SHP77 (cell line): ENCODE measurements at regions not wholly inside any gene's neighbourhood (a gene's known extent, or its start where the extent isn't known, plus 50 kb on each side); places are given as distances from the start of the nearest gene placed in this dataset.

Experiments
- DNase-seq, 2 experiments: peaks; one replicate each; lab custom pipeline; 2025; lab: John Stamatoyannopoulos, UW

DNA sequence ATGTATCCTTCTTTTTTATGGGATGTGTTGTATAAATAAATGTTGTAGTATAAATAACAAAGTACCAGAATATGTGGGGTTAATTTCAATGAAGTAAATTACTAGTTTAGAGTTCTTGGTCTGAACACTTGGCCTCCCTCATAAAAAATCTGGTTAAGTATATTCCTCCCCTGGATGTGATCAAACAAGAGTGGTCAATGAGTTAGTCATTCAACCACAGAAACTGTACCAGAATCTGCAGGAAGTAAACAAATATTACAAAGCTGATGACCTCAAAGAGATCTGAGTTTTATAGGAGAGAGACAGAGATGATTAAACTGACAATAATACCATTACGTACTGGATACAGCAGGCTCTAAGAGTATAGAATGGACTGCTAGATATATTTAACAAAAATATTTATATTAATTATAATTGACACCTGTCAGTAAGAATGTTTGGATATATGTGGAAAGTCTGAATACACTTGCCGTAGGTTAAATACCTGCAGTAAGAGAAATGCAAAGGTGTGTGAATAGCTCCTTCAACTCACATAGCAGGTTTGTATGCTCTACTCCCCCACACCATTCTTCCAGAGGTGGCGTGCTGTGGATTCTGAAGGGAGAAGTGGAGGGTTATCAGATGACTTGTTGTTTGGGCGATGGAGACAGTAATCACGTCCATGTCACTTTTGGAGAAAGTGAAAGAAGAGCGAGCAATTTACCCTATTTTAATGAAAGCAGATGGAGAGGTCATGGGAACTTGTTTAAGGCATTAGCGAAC lies 108.3 kb upstream of the LRATD1 start:
- no peak for DNase-seq

GRCh38 chr2:14524803-14525080 lies 107.8 kb upstream of the LRATD1 start:
- DNase-seq, result no peak

DNA sequence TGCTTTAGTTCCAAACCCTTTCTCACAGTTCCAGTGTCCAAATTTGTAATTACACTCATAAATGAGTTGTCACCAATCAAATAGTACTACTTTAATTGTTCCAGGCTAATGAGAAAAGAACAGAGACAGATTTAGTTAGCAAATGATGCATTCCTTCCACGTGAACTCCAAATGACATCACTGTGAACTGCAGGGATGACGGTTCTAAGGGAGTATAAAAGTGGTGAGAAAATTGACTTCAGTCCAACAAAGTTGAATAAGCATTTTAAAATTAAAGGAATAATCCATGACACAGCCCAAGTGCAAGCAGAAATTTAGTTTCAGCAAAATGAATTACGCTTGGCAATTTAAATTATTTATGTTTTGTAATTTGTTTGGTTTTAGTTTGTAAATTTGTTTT lies 102.0 kb upstream of the LRATD1 start:
- no peak for DNase-seq

GRCh38 chr2:14533131-14533757 lies 99.3 kb upstream of the LRATD1 start:
- DNase-seq, result no peak

GRCh38 chr2:14535156-14535555 lies 97.4 kb upstream of the LRATD1 start:
- DNase-seq, result no peak

DNA sequence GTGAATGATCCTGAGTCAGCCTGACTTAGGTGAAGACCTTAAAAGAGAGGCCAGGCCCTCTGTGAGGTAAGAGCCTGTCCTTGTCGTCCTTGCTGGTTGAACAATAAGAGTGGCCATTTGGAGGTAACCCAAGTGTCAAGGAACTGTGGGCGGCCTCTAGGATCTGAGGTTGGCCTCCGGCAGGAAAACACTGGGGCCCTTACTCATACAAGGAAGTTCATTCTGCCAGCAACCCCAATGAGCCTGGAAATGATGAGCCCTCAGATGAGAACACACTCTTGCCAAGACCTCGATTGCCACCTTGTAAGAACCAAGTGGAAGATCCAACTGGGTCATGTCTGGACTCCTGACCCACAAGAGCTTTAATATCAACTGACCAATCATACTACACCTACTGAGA lies 95.5 kb upstream of the LRATD1 start:
- no peak for DNase-seq

GRCh38 chr2:14540015-14540414 lies 92.5 kb upstream of the LRATD1 start:
- no peak for DNase-seq

DNA sequence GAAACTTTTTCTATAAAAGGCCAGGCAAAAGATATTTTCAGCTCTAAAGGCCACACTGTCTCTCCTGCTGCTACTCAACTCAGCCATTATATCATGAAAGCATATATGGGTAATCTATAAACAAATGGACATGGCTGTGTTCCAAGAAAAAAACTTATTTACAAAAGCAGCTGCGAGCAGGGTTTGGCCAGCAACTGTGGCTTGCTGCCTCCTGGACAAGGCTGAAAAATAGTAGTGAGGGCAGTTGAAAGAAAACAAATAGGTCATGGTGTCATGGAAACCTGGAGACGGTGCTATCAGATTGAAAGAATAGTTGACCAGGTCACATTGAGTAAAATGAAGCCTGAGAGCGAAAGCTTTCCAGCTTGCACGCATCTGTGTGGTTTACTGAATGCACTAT lies 89.2 kb upstream of the LRATD1 start:
- peak; percentile 46 to 50 for DNase-seq

- DNase-seq, result no peak
Observed at GRCh38 chr2:14544247-14544646, 88.3 kb upstream of the LRATD1 start.

GRCh38 chr2:14547830-14548229 lies 84.7 kb upstream of the LRATD1 start:
- DNase-seq, result no peak

GRCh38 chr2:14550658-14551057 lies 81.9 kb upstream of the LRATD1 start:
- DNase-seq, result no peak

GRCh38 chr2:14551069-14551468 lies 81.4 kb upstream of the LRATD1 start:
- DNase-seq, result no peak

DNA sequence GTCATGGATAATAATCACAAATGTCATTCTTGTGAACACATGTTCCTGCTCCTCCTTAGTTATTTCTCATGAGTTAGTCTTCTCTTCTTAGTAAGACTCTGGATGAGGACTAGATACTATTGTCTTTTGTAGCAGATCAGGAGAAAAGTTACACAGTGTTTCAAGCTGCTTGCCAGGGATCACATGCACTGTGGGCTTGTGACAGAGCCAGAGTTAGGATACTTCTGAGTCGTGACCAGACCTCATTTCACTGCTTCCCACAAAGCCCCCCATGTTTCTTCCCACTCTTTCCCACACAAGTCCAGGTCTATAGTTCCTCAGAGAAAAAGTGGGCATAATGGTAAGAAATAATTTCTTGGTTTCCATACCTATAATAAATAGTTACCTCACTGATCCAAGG lies 80.2 kb upstream of the LRATD1 start:
- no peak for DNase-seq

GRCh38 chr2:14552818-14553217 lies 79.7 kb upstream of the LRATD1 start:
- no peak for DNase-seq

DNA sequence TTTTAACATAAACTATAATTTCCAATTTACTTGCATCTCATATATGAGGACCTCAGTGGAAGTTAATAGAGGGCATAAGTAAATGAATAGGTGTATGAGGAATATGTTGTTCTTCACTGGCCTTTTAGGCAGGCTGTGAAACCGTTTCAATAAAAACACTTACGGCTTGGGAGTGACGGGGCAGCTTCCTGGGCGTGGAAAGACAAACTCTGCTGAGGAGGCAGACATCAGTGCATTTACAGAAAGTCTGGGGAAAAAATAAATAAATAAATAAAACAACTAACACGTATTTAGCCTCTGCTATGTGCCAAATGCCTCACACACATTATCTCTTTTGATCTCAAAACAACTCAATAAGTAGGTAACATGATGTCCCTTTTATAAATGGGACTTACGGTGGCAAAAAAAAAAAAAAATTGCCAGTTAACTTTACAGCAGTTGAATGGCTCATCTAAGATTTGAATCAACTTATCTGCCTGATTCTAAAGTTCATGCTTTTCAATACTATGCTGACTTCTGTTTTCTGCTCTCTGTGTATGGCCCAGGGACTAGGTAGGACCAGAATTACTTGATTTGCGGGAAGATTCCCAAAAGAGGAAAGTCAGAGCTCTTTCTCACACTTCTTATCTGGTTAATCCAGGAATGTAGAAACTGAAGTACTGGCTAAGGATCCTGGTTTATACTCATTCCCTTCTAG lies 77.5 kb upstream of the LRATD1 start:
- no peak for DNase-seq

GRCh38 chr2:14557111-14557510 lies 75.4 kb upstream of the LRATD1 start:
- DNase-seq, result no peak

DNA sequence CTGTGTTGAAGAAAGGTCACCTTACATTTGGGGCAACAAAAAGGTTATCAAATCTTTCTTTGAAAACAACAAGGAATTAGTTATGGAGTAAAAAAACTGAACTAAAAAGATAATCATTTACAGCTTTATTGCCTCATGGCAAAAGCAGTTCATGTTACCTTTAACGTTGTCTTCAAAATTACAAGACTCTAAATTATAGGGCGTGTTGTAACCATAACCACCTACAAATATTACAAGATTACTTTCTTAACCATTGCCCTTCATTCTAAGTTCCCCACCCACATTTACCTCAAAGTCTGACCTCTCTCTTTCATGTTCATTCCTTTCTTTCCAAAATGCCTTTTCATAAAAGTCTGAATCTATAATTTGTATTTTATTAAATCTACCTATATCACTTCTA lies 74.6 kb upstream of the LRATD1 start:
- no peak for DNase-seq

DNA sequence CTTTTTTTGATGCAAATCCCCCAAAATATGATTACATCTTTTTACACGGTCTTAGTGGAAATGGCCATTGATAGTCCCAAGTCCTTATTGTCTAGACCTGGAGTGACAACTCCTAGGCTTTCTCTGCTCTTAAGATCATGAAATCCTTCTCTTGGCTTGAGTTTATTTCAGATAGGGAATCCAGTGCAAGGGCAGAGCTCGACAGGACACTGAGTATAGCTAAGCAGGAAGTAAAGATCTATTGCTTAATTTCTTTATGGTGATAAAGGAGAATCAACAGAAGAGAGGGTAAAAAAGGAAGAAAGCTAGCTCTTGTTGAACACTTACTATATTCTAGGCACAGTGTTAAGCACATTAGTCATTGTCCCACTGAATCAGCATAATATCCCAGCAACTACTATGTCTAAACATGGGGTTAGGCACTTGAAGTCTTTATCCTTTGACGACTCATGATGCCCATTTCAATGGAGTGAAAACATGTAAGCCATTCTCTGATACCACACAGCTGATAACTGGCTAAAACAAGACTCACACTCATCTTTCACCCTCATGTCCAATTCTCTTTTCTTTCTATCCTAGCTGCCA lies 74.1 kb upstream of the LRATD1 start:
- DNase-seq, result no peak

- no peak for DNase-seq
Observed at GRCh38 chr2:14560716-14561115, 71.8 kb upstream of the LRATD1 start.

- DNase-seq, result no peak
Observed at GRCh38 chr2:14563324-14563723, 69.2 kb upstream of the LRATD1 start.

DNA sequence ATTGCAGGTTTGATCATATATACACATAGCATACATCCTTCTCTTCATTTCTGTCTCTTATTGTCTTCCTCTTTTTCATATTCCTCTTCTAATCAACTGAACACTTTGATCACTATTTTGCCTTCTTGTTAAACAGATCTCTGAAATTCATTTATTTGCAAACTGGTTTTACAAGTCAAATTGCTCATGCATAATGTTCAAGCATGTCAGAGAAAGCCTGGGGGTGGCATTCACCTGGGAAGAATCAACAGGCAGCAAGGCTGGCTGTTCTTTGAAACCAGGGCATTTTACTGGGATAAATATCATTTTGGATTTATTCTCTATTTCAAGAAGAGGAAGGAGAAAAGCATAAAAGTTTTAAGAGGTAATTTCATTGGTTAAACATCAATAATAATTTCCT lies 66.9 kb upstream of the LRATD1 start:
- no peak for DNase-seq

DNA sequence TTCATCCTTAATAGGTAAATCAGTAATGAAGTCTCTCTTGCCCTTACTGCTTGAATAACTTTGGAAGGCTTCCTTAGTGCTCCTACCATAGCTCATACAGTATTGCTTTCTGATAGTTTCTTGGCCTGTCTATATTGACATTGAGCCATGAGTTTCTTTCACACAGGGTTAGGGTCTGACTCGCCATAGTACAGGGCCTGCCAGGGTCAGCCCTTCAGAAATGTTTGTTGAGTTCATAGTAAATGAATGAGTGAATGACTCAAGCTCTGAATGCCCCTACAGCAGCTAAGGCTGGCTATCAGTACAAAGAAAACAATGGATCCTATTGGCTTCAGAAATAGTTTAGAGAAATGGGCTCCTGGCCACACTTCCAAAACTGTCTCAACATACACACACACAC lies 65.0 kb upstream of the LRATD1 start:
- no peak for DNase-seq

DNA sequence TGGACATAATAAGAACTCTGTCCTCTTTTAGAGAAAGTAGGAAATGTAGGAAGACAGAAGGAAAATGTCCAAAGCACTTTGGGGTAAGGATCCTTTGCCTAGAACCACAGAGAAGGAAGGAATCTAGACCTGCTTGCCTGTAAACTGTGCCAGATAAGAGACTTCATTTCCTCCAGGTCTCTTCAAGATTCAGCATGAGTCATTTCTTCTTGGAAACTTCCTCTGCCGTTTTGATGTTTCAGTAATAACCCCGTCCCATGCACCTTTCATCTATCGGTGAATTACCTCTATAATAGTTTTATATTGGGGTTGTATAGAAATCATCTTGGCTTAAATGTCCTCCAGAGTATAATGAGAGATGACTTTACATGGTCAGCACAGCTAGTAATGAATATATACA lies 63.2 kb upstream of the LRATD1 start:
- DNase-seq, result no peak
